Left renal cortex interstitium (tissue), 4 donors: ENCODE measurements at regions not wholly inside any gene's neighbourhood (a gene's known extent, or its start where the extent isn't known, plus 50 kb on each side); places are given as distances from the start of the nearest gene placed in this dataset.

ENCODE experiments used
- DNase-seq, 4 donors: peaks; one replicate each; pipeline ENCODE4 v3.0.0-alpha.2; 2013; ENCODE audit warnings: low read depth in 4 of 4, low spot score in 2 of 4, missing footprints in 1 of 4

GRCh38 chr12:42774238-42774637, 184.7 kb upstream of the PRICKLE1 start:
- DNase-seq = no peak

- DNase-seq = no peak
Observed at GRCh38 chr12:42770261-42770660, 180.7 kb upstream of the PRICKLE1 start.

DNA sequence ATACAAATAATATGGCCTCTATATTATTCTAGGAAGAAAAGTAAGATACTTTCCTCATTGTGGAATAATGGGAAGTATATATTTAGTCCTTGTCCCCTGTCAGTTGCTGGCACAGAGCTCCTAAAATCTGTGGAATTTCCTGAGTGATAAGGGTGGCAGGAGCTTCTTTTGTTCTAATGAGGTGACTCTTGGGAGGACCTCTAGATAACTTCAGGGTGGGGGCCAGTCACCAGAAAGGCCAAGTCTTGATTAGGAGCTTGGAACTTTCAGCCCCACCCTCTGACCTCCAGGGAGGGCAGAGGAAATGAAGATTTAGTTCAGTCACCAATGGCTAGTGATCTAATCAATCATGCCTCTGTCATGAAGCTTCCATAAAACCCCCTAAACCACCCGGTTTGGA, 179.9 kb upstream of the PRICKLE1 start:
- DNase-seq = no peak

DNA sequence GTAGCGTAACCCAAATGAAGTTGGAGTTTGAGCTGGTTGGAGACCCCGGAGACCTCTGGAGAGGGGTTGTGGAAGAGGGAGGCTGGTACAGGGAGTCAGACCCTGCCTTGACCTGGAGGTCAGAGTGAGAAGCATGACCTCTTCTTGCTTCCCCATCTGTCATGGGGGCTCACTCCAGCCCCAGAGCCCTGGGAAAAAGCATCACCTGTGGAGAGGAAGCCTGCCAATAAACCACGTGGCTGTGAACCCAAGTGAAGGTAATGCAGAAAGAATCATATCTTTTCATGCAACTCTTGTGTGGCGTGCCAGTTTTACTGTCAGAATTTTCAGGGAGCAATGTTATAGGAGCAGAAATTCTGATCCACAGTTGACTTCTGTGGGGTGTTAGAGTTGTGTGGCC, 178.5 kb upstream of the PRICKLE1 start:
- no peak for DNase-seq

- DNase-seq = no peak
Observed at GRCh38 chr12:42767326-42767954, 177.9 kb upstream of the PRICKLE1 start.

GRCh38 chr12:42766754-42767153, 177.2 kb upstream of the PRICKLE1 start:
- no peak for DNase-seq

- no peak for DNase-seq
Observed at GRCh38 chr12:42766026-42766425, 176.5 kb upstream of the PRICKLE1 start.

DNA sequence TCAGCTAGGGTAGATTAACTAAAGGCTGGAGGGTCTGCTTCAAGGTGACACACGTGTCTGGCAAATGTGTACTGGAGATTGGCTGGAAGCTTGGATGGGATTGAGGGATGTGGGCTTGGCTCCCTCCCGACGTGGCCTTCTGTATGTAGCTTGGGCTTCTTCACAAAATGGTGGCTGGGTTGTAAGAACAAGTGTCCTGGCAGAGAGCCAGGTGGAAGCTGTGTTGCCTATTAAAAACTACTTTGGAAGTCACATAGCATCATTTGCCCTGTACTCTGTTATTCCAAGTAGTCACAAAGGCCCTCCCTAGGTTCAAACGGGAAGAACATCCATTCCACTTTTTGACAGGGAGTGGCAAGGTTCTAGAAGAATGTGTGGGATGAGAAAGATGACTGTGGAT, 174.1 kb upstream of the PRICKLE1 start:
- DNase-seq = no peak

- DNase-seq = no peak
Observed at GRCh38 chr12:42762395-42762925, 172.9 kb upstream of the PRICKLE1 start.

DNA sequence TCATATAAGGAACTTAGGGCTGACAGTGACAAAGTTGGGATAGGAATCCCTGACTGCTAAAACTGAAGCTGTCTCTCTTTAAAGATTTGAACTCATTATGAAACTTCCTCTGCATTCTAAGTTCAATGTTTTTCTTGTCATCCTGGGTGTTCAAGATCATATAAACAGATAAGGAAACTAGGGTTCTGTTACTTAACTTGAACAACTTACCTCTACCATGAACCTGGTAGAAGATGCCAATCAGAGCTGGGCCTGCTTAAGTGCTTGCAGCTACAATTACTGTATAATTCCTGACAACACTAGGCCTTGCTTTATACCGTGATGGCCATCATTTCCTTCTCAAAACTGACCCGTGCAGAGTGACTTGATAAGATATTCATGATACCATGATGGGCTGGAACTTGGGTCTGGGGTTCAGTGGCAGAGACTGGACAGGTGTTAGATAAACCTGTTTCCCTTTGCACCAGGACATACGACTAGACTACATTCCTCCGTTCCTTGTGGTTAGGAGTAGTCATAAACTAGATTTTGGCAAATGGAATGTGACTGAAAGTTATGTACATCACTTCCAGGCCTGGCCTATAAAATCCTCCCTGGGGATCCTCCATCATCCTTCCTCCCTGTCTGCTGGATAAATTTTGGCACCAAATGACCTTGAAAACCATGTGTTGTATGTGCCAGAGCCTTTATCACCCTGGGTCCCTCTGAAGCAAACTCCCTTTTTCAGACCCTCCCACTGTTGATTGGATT, 172.2 kb upstream of the PRICKLE1 start:
- no peak for DNase-seq

DNA sequence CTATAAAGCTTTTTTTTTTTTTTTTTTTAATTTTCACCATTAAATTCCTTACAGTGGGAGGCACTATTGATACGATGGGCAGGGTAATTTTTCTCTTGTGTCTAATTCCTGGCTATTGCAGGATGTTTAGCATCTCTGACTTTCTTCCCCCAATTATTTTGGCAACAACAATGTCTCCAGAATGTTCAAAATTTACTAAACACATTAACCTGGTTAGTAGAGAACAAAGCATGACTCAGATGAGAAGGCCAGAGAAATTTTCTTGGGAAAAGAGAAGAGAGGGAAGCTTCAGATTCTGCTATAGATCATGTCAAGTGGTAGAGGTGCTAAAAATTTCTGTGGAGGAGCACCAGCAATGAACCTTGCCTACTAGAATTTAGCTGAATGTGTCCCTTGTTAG, 171.5 kb upstream of the PRICKLE1 start:
- DNase-seq = no peak

DNA sequence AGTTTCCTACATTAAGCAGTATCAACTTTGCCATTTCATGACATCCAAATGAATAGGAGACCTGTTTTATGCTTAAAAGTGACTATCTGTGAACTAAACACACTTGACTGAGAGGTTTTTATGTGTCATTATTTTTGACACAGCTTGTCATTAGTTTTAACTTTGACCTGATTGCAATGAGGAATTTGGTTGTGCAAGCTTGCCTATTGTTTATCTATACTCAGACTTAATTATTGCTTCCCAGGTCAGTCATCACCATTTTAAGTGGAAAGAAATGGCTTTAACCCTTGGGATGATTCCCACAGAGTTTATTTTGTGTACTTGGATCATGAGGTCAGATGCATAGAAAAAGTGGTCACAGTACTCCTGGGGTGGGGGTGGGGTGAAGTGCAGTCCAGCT, 171.0 kb upstream of the PRICKLE1 start:
- no peak for DNase-seq

DNA sequence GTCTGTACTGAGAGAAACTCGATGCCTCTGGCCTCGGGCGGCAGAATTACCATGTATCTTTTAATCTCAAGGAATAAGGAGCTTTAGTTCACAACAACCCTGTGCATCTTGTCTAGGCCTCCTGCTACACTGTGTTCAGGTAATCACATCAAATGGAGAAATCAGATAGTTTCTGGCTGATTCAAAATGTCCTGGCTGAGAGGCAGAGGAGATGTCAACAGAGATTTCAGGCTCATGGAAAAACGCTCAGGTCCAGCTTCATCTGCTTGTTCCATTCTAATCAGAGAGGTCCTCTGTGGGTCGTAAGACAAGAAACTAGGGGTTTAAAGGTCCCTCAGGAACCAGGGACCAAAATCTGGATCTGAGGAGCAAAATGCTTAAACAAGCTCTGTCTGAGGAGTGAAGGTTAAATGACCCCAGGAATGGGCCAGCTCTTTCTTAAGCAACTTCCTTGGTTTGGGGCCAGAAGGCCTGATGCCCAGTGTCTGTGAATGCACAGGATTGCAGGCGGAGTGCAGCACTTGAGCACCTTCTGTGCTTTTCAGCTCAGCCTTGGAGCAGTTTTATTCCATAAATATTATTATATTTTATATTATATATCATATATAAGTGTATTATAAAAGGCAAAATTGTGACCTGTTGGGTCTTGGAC, 170.2 kb upstream of the PRICKLE1 start:
- DNase-seq = no peak

DNA sequence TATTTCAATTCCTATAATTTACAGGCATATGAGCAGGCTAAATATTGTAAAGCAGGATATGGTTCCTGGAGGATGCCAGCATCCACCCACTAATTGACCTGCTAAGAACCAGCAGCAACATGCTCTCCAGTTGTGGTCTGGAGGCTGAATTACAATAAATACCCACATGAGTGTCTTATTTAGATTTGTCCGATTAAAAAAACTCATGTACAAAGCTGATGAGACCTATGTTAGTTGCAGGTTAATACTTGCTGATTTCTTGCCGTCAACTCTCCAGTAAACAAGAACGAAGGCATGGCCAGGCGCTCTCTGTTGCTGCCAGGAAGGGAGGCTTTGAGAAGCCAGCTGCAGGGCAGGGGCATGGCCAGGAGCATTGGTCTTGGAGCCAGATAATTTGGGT, 169.3 kb upstream of the PRICKLE1 start:
- no peak for DNase-seq

- no peak for DNase-seq
Observed at GRCh38 chr12:42757624-42758119, 168.1 kb upstream of the PRICKLE1 start.

- peak in 1 of 4 donors; percentile 32 for DNase-seq
Observed at GRCh38 chr12:42756841-42757623, 167.5 kb upstream of the PRICKLE1 start.

GRCh38 chr12:42750356-42750755, 160.8 kb upstream of the PRICKLE1 start:
- DNase-seq = no peak

DNA sequence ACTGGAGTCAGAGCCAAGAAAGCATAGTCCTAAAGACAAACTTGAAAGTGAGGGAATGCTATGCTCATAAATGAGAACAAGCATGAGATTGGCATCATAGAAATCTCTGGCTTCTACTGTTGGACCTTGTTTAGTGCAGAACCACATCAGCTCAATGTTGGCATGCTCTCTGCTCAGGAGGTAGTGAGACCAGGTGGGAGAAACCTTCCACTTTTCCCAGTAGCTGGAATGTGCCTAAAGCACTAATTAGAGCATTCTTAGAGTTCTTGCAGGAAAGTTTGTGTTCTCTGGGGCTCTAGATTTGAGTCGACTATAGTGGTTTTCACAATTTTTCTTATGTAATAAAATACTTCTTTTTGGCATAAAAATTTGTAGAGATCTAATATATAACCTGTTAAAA, 159.7 kb upstream of the PRICKLE1 start:
- DNase-seq = no peak

- DNase-seq = no peak
Observed at GRCh38 chr12:42744539-42745182, 155.1 kb upstream of the PRICKLE1 start.

GRCh38 chr12:42742716-42743115, 153.2 kb upstream of the PRICKLE1 start:
- DNase-seq = no peak
